GM23338 (cell line): ENCODE measurements at regions not wholly inside any gene's neighbourhood (a gene's known extent, or its start where the extent isn't known, plus 50 kb on each side); places are given as distances from the start of the nearest gene placed in this dataset.

Experiments used
- ATAC-seq: fragments of 200-7000 bp; cut with Tn5 transposase; 3 replicates; pipeline ENCODE4 v1.9.1; 2020
- DNase-seq: peaks from one replicate; pipeline ENCODE4 v3.0.0-alpha.2; 2015; ENCODE audit warnings: low spot score
- H2AFZ ChIP-seq: fragments of 200-600 bp; sonication (generic); 2 replicates; pipeline ENCODE4 v1.8.0; 2016; ENCODE audit warnings: antibody characterized with exemption, mild to moderate bottlenecking, moderate library complexity
- H3F3A ChIP-seq: fragments of 200-600 bp; sonication (generic); replicated peaks from 2 replicates; pipeline ENCODE4 v1.8.0; 2017; ENCODE audit warnings: antibody characterized with exemption, mixed run types, low read depth
- H3K27ac ChIP-seq: fragments of 200-600 bp; sonication (generic); 2 replicates; pipeline ENCODE4 v1.6.1; 2016; ENCODE audit warnings: low read depth
- H3K27me3 ChIP-seq: fragments of 200-600 bp; sonication (generic); 2 replicates; pipeline ENCODE4 v1.8.0; 2016; ENCODE audit warnings: mild to moderate bottlenecking, mixed run types, moderate library complexity; ENCODE audit not compliant: insufficient read depth
- H3K36me3 ChIP-seq: fragments of 200-600 bp; sonication (generic); 2 replicates; pipeline ENCODE4 v1.8.0; 2016; ENCODE audit warnings: mild to moderate bottlenecking; ENCODE audit not compliant: insufficient read depth
- H3K4me1 ChIP-seq: fragments of 200-600 bp; sonication (generic); 2 replicates; pipeline ENCODE4 v1.8.0; 2016; ENCODE audit warnings: mild to moderate bottlenecking, moderate library complexity; ENCODE audit not compliant: insufficient read depth
- H3K4me2 ChIP-seq: fragments of 200-600 bp; sonication (generic); 2 replicates; pipeline ENCODE4 v1.7.1; 2017; ENCODE audit warnings: mixed run types
- H3K4me3 ChIP-seq: fragments of 200-600 bp; sonication (generic); 2 replicates; pipeline ENCODE4 v1.6.1; 2016; ENCODE audit warnings: mixed run types
- H3K79me2 ChIP-seq: fragments of 200-600 bp; sonication (generic); replicated peaks from 2 replicates; pipeline ENCODE4 v1.8.0; 2017; ENCODE audit warnings: mild to moderate bottlenecking; ENCODE audit not compliant: insufficient read depth
- H3K9me2 ChIP-seq: fragments of 200-600 bp; sonication (generic); 2 replicates; pipeline ENCODE4 v1.8.0; 2017; ENCODE audit not compliant: insufficient read depth
- H4K20me1 ChIP-seq: fragments of 200-600 bp; sonication (generic); replicated peaks from 2 replicates; pipeline ENCODE4 v1.8.0; 2017; ENCODE audit warnings: mild to moderate bottlenecking; ENCODE audit not compliant: insufficient read depth
- H3K27ac Mint-ChIP-seq: 2 replicates; pipeline ENCODE4 v1.8.0; 2020; ENCODE audit warnings: inconsistent platforms, mild to moderate bottlenecking, moderate library complexity, mixed read lengths
- H3K27me3 Mint-ChIP-seq: 3 replicates; pipeline ENCODE4 v1.8.0; 2022; ENCODE audit warnings: low read depth, mild to moderate bottlenecking, moderate library complexity, mixed read lengths, inconsistent platforms; ENCODE audit not compliant: insufficient read depth, poor library complexity
- H3K36me3 Mint-ChIP-seq: 3 replicates; pipeline ENCODE4 v1.8.0; 2021; ENCODE audit warnings: low read depth, mild to moderate bottlenecking, inconsistent platforms, moderate library complexity, mixed read lengths
- H3K4me1 Mint-ChIP-seq: 3 replicates; pipeline ENCODE4 v1.8.0; 2020; ENCODE audit warnings: mild to moderate bottlenecking, inconsistent platforms, mixed read lengths
- H3K4me3 Mint-ChIP-seq: 3 replicates; pipeline ENCODE4 v1.8.0; 2021; ENCODE audit warnings: moderate library complexity, mild to moderate bottlenecking, inconsistent platforms, mixed read lengths
- H3K9me3 Mint-ChIP-seq: 3 replicates; pipeline ENCODE4 v1.8.0; 2020; ENCODE audit warnings: moderate library complexity, mild to moderate bottlenecking, inconsistent platforms, mixed read lengths
- JUNB ChIP-seq: IDR thresholded peaks from one replicate; pipeline ENCODE4 v1.6.1; 2016; ENCODE audit warnings: antibody characterized with exemption; ENCODE audit not compliant: unreplicated experiment
- NANOG ChIP-seq: IDR thresholded peaks from 2 replicates; pipeline ENCODE4 v1.6.1; 2016; ENCODE audit warnings: antibody characterized with exemption, borderline replicate concordance
- POLR2AphosphoS5 ChIP-seq: IDR thresholded peaks from 2 replicates; pipeline ENCODE4 v1.6.1; 2016; ENCODE audit warnings: antibody characterized with exemption, low read depth
- STAT1 ChIP-seq: IDR thresholded peaks from one replicate; pipeline ENCODE4 v1.6.1; 2016; ENCODE audit warnings: antibody characterized with exemption; ENCODE audit not compliant: unreplicated experiment
- ZNF114 ChIP-seq: fragments of 250-450 bp; sonication (Bioruptor Pico); IDR thresholded peaks from 2 replicates; pipeline ENCODE4 v1.5.0; 2020; ENCODE audit warnings: mild to moderate bottlenecking, moderate library complexity
- ZNF331 ChIP-seq: fragments of 250-450 bp; sonication (Bioruptor Pico); IDR thresholded peaks from 2 replicates; pipeline ENCODE4 v1.5.0; 2020; ENCODE audit warnings: low read depth, mild to moderate bottlenecking, moderate library complexity
- TF ChIP-seq, protein P1 (sequence below): IDR thresholded peaks from 2 replicates; pipeline ENCODE4 v1.6.1; 2016; ENCODE audit warnings: antibody characterized with exemption
- TF ChIP-seq, protein P2 (sequence below), 2 experiments: fragments of 200-600 bp in 1 of 2; sonication (generic) in 1 of 2; conservative IDR thresholded peaks; 2 replicates each; pipeline versions ENCODE4 v1.5.1 to v1.6.1; 2016 to 2017; ENCODE audit warnings: antibody characterized with exemption in 2 of 2, low read depth in 2 of 2, mild to moderate bottlenecking in 2 of 2, moderate library complexity in 1 of 2
- TF ChIP-seq, protein P3 (sequence below): fragments of 250-450 bp; sonication (Bioruptor Pico); IDR thresholded peaks from 2 replicates; pipeline ENCODE4 v1.5.0; 2020; ENCODE audit warnings: mild to moderate bottlenecking, moderate library complexity
- TF ChIP-seq, protein P4 (sequence below): IDR thresholded peaks from one replicate; pipeline ENCODE4 v1.6.1; 2018; ENCODE audit warnings: antibody characterized with exemption; ENCODE audit not compliant: unreplicated experiment

DNA sequence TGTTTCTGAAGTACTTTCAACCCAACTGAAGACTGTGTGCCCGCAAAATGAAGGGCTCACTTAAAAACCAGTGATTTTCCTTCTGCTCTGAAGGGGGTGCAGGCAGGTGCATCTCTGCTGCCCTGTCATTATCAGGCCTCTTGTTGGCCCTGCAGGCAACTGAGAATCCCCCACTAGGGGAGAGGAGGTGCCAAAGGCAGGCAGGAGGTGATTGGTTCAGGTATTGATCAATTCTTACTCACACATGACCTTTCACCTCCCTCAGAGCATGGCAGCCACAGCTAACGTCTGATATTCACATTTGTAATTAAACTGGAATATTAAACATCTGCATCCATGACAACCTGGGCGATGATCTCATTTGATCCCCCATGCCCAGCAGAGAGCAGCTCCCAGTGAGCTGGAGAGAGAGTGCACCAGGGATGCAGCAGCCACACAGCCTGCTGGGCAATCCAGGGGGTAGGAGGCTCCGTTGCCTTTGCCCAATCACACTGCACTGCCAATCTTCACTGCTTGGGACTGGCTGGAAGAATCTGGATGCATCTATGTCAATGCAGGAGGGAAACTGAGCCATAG lies 267.9 kb upstream of the TSHZ3 start (continued):
- TF ChIP-seq, protein P1, sequence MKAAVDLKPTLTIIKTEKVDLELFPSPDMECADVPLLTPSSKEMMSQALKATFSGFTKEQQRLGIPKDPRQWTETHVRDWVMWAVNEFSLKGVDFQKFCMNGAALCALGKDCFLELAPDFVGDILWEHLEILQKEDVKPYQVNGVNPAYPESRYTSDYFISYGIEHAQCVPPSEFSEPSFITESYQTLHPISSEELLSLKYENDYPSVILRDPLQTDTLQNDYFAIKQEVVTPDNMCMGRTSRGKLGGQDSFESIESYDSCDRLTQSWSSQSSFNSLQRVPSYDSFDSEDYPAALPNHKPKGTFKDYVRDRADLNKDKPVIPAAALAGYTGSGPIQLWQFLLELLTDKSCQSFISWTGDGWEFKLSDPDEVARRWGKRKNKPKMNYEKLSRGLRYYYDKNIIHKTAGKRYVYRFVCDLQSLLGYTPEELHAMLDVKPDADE: no peak
- TF ChIP-seq, protein P2, sequence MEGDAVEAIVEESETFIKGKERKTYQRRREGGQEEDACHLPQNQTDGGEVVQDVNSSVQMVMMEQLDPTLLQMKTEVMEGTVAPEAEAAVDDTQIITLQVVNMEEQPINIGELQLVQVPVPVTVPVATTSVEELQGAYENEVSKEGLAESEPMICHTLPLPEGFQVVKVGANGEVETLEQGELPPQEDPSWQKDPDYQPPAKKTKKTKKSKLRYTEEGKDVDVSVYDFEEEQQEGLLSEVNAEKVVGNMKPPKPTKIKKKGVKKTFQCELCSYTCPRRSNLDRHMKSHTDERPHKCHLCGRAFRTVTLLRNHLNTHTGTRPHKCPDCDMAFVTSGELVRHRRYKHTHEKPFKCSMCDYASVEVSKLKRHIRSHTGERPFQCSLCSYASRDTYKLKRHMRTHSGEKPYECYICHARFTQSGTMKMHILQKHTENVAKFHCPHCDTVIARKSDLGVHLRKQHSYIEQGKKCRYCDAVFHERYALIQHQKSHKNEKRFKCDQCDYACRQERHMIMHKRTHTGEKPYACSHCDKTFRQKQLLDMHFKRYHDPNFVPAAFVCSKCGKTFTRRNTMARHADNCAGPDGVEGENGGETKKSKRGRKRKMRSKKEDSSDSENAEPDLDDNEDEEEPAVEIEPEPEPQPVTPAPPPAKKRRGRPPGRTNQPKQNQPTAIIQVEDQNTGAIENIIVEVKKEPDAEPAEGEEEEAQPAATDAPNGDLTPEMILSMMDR (conservative IDR thresholded peaks at IDR 0.05; ENCODE audit: low read depth in 2 of 2): no peak
- no peak for TF ChIP-seq ZNF331

DNA sequence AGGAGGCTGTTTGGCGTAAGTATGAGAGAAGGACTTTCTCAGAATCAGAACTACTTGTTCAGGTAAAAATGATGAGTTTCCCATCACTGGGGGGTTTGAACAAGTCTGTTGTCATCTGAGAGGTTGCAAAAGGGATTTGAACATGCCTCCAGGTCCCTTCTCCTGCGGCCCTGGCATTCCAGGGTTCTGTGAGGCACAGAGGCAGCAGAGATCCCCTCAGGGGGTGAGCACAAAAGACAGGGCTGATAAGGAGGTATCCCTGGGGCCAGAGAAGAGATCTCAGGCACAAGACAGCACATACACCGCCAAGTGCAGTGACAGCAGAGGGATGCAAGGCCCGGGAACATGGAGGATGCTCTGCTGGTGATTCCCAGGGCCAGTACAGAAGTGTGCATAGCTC lies 275.8 kb upstream of the TSHZ3 start:
- H3K4me3 ChIP-seq: no peak overlapping the region
- DNase-seq: no peak
- no peak overlapping the region for H3K27ac ChIP-seq
- H3K9me2 ChIP-seq: peaks cover 13% of the 10 kb centered on the region; the same call in 1 of the 2 replicates
- no peak overlapping the region for H3K4me2 ChIP-seq
- no peak overlapping the region for H3K4me3 Mint-ChIP-seq
- H3K79me2 ChIP-seq: no peaks in the 10 kb centered on the region
- H3F3A ChIP-seq: no peaks in the 10 kb centered on the region
- peaks cover 4% of the 10 kb centered on the region for H3K4me1 ChIP-seq
- H3K4me1 Mint-ChIP-seq: peaks cover 20% of the 10 kb centered on the region
- peaks cover 2% of the 10 kb centered on the region for H3K27me3 Mint-ChIP-seq
- H3K27ac Mint-ChIP-seq: no peak overlapping the region
- no peaks in the 10 kb centered on the region for H3K36me3 ChIP-seq
- peaks cover 5% of the 10 kb centered on the region; the same call in 2 of the 3 replicates for H3K9me3 Mint-ChIP-seq
- ATAC-seq: no peak
- H4K20me1 ChIP-seq: no peaks in the 10 kb centered on the region
- TF ChIP-seq POLR2AphosphoS5 (no peak), ZNF331 (no peak), STAT1 (no peak), NANOG (no peak), JUNB (no peak), ZNF114 (no peak)
- TF ChIP-seq, protein P1: no peak
- TF ChIP-seq, protein P3, sequence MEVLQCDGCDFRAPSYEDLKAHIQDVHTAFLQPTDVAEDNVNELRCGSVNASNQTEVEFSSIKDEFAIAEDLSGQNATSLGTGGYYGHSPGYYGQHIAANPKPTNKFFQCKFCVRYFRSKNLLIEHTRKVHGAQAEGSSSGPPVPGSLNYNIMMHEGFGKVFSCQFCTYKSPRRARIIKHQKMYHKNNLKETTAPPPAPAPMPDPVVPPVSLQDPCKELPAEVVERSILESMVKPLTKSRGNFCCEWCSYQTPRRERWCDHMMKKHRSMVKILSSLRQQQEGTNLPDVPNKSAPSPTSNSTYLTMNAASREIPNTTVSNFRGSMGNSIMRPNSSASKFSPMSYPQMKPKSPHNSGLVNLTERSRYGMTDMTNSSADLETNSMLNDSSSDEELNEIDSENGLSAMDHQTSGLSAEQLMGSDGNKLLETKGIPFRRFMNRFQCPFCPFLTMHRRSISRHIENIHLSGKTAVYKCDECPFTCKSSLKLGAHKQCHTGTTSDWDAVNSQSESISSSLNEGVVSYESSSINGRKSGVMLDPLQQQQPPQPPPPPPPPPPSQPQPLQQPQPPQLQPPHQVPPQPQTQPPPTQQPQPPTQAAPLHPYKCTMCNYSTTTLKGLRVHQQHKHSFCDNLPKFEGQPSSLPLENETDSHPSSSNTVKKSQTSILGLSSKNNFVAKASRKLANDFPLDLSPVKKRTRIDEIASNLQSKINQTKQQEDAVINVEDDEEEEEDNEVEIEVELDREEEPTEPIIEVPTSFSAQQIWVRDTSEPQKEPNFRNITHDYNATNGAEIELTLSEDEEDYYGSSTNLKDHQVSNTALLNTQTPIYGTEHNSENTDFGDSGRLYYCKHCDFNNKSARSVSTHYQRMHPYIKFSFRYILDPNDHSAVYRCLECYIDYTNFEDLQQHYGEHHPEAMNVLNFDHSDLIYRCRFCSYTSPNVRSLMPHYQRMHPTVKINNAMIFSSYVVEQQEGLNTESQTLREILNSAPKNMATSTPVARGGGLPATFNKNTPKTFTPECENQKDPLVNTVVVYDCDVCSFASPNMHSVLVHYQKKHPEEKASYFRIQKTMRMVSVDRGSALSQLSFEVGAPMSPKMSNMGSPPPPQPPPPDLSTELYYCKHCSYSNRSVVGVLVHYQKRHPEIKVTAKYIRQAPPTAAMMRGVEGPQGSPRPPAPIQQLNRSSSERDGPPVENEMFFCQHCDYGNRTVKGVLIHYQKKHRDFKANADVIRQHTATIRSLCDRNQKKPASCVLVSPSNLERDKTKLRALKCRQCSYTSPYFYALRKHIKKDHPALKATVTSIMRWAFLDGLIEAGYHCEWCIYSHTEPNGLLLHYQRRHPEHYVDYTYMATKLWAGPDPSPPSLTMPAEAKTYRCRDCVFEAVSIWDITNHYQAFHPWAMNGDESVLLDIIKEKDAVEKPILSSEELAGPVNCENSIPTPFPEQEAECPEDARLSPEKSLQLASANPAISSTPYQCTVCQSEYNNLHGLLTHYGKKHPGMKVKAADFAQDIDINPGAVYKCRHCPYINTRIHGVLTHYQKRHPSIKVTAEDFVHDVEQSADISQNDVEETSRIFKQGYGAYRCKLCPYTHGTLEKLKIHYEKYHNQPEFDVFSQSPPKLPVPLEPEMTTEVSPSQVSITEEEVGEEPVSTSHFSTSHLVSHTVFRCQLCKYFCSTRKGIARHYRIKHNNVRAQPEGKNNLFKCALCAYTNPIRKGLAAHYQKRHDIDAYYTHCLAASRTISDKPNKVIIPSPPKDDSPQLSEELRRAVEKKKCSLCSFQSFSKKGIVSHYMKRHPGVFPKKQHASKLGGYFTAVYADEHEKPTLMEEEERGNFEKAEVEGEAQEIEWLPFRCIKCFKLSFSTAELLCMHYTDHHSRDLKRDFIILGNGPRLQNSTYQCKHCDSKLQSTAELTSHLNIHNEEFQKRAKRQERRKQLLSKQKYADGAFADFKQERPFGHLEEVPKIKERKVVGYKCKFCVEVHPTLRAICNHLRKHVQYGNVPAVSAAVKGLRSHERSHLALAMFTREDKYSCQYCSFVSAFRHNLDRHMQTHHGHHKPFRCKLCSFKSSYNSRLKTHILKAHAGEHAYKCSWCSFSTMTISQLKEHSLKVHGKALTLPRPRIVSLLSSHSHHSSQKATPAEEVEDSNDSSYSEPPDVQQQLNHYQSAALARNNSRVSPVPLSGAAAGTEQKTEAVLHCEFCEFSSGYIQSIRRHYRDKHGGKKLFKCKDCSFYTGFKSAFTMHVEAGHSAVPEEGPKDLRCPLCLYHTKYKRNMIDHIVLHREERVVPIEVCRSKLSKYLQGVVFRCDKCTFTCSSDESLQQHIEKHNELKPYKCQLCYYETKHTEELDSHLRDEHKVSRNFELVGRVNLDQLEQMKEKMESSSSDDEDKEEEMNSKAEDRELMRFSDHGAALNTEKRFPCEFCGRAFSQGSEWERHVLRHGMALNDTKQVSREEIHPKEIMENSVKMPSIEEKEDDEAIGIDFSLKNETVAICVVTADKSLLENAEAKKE (CRISPR knock-in tag): no peak
- TF ChIP-seq, protein P4, sequence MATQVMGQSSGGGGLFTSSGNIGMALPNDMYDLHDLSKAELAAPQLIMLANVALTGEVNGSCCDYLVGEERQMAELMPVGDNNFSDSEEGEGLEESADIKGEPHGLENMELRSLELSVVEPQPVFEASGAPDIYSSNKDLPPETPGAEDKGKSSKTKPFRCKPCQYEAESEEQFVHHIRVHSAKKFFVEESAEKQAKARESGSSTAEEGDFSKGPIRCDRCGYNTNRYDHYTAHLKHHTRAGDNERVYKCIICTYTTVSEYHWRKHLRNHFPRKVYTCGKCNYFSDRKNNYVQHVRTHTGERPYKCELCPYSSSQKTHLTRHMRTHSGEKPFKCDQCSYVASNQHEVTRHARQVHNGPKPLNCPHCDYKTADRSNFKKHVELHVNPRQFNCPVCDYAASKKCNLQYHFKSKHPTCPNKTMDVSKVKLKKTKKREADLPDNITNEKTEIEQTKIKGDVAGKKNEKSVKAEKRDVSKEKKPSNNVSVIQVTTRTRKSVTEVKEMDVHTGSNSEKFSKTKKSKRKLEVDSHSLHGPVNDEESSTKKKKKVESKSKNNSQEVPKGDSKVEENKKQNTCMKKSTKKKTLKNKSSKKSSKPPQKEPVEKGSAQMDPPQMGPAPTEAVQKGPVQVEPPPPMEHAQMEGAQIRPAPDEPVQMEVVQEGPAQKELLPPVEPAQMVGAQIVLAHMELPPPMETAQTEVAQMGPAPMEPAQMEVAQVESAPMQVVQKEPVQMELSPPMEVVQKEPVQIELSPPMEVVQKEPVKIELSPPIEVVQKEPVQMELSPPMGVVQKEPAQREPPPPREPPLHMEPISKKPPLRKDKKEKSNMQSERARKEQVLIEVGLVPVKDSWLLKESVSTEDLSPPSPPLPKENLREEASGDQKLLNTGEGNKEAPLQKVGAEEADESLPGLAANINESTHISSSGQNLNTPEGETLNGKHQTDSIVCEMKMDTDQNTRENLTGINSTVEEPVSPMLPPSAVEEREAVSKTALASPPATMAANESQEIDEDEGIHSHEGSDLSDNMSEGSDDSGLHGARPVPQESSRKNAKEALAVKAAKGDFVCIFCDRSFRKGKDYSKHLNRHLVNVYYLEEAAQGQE: no peak
- no peak overlapping the region for H2AFZ ChIP-seq
- H3K36me3 Mint-ChIP-seq: no peaks in the 10 kb centered on the region
- H3K27me3 ChIP-seq: no peaks in the 10 kb centered on the region
